H1 (cell line): ENCODE measurements at regions not wholly inside any gene's neighbourhood (a gene's known extent, or its start where the extent isn't known, plus 50 kb on each side); places are given as distances from the start of the nearest gene placed in this dataset.

Source experiments
- CTCF ChIA-PET: fragments of 300-600 bp; sonication (Branson Sonifier 250); formaldehyde crosslinking; loops from one replicate; lab custom pipeline; 2021; ENCODE audit not compliant: partially characterized antibody; lab: Charles Lee
- POLR2A ChIA-PET: fragments of 300-600 bp; sonication (Branson Sonifier 250); formaldehyde crosslinking; loops from one replicate; lab custom pipeline; 2021; ENCODE audit warnings: inconsistent platforms; ENCODE audit not compliant: partially characterized antibody; lab: Charles Lee
- DNase-seq, 2 experiments: peaks; one replicate each; pipeline versions ENCODE4 v3.0.0 to v3.0.0-alpha.2; 2010 to 2022; ENCODE audit warnings: low spot score in 2 of 2, low read depth in 1 of 2, mixed read lengths in 1 of 2
- FAIRE-seq: peaks from 2 replicates; lab custom pipeline; 2011; peaks lifted over from hg19 to GRCh38; lab: Jason Lieb, UNC
- H2AFZ ChIP-seq: 2 replicates; pipeline ENCODE4 v1.8.1; 2012; ENCODE audit warnings: low read length, inconsistent platforms
- H2AK5ac ChIP-seq: 2 replicates; pipeline ENCODE4 v1.6.1; 2013; ENCODE audit warnings: low read depth, low read length
- H2BK120ac ChIP-seq: replicated peaks from 2 replicates; pipeline ENCODE3; 2013; ENCODE audit warnings: low read depth, low read length, inconsistent platforms
- H2BK12ac ChIP-seq: 2 replicates; pipeline ENCODE4 v1.6.1; 2013; ENCODE audit warnings: low read depth, low read length
- H2BK15ac ChIP-seq: 2 replicates; pipeline ENCODE4 v1.6.1; 2013; ENCODE audit warnings: low read length
- H2BK20ac ChIP-seq: 2 replicates; pipeline ENCODE4 v1.6.1; 2013; ENCODE audit warnings: low read length
- H2BK5ac ChIP-seq: 2 replicates; pipeline ENCODE4 v1.6.1; 2013; ENCODE audit warnings: low read depth, low read length
- H3K14ac ChIP-seq: 2 replicates; pipeline ENCODE4 v1.6.1; 2013; ENCODE audit warnings: inconsistent platforms; ENCODE audit not compliant: insufficient read length
- H3K18ac ChIP-seq: 2 replicates; pipeline ENCODE4 v1.6.1; 2013; ENCODE audit warnings: low read length; ENCODE audit errors: extremely low read depth
- H3K23ac ChIP-seq: 2 replicates; pipeline ENCODE4 v1.6.1; 2013; ENCODE audit warnings: inconsistent platforms; ENCODE audit not compliant: insufficient read length
- H3K23me2 ChIP-seq: 2 replicates; pipeline ENCODE4 v1.6.1; 2013; ENCODE audit warnings: low read depth, low read length
- H3K27ac ChIP-seq: 2 replicates; pipeline ENCODE4 v1.6.1; 2011; ENCODE audit warnings: low read depth, low read length, inconsistent platforms
- H3K27me3 ChIP-seq, 4 experiments: replicated peaks in 1 of 4; 1 replicate in 1 of 4; 2 replicates in 3 of 4; pipeline versions ENCODE4 v1.6.1 to v1.8.1; 2011 to 2013; ENCODE audit warnings: low read length in 3 of 4, mild to moderate bottlenecking in 3 of 4, inconsistent platforms in 2 of 4, mixed read lengths in 2 of 4, moderate library complexity in 1 of 4; ENCODE audit not compliant: control insufficient read depth in 3 of 4, insufficient read depth in 3 of 4; ENCODE audit errors: extremely low read depth in 1 of 4
- H3K36me3 ChIP-seq, 4 experiments: 2 replicates each; pipeline versions ENCODE4 v1.6.1 to v1.8.1; 2011 to 2013; ENCODE audit warnings: mild to moderate bottlenecking in 4 of 4, low read length in 3 of 4, moderate library complexity in 2 of 4, control low read depth in 1 of 4, inconsistent platforms in 1 of 4; ENCODE audit not compliant: insufficient read depth in 4 of 4, control insufficient read depth in 2 of 4
- H3K4ac ChIP-seq: replicated peaks from 2 replicates; pipeline ENCODE3; 2013; ENCODE audit warnings: low read length, low read depth, mixed read lengths, inconsistent platforms; ENCODE audit not compliant: insufficient read length
- H3K4me1 ChIP-seq, 4 experiments: replicated peaks in 1 of 4; 1 replicate in 1 of 4; 2 replicates in 3 of 4; pipeline versions ENCODE4 v1.6.1 to v1.8.1; 2011 to 2013; ENCODE audit warnings: low read length in 3 of 4, inconsistent platforms in 2 of 4, mixed read lengths in 1 of 4; ENCODE audit not compliant: insufficient read depth in 4 of 4, control insufficient read depth in 3 of 4
- H3K4me2 ChIP-seq, 2 experiments: 2 replicates each; pipeline versions ENCODE4 v1.6.1 to v1.8.1; 2011 to 2013; ENCODE audit warnings: low read depth in 2 of 2, low read length in 2 of 2, control low read depth in 1 of 2, inconsistent platforms in 1 of 2, mild to moderate bottlenecking in 1 of 2; ENCODE audit not compliant: insufficient read depth in 1 of 2
- H3K4me3 ChIP-seq, 4 experiments: fragments of 200-600, 300-600 bp in 1 of 4; sonication (generic), shearing (Covaris generic), sonication (Bioruptor Twin) in 1 of 4; 2 replicates each; pipeline versions ENCODE4 v1.5.1 to v1.8.1; 2011 to 2016; ENCODE audit warnings: low read length in 4 of 4, low read depth in 3 of 4, control low read depth in 2 of 4, inconsistent platforms in 2 of 4, mild to moderate bottlenecking in 2 of 4, mixed read lengths in 1 of 4, moderate library complexity in 1 of 4; ENCODE audit not compliant: insufficient read depth in 2 of 4; ENCODE audit errors: extremely low read depth in 1 of 4
- H3K56ac ChIP-seq: replicated peaks from 2 replicates; pipeline ENCODE3; 2013; ENCODE audit warnings: low read depth, mild to moderate bottlenecking, mixed read lengths, low read length, inconsistent platforms; ENCODE audit not compliant: insufficient read length
- H3K79me1 ChIP-seq: 2 replicates; pipeline ENCODE4 v1.6.1; 2013; ENCODE audit warnings: low read depth, low read length, control low read depth
- H3K79me2 ChIP-seq, 2 experiments: 2 replicates each; pipeline versions ENCODE4 v1.6.1 to v1.8.1; 2012 to 2013; ENCODE audit warnings: low read length in 2 of 2, mild to moderate bottlenecking in 2 of 2, inconsistent platforms in 1 of 2; ENCODE audit not compliant: insufficient read depth in 2 of 2, control insufficient read depth in 1 of 2
- H3K9ac ChIP-seq, 4 experiments: replicated peaks in 1 of 4; 1 replicate in 1 of 4; 2 replicates in 3 of 4; pipeline versions ENCODE4 v1.6.1 to v1.8.1; 2011 to 2013; ENCODE audit warnings: low read depth in 3 of 4, low read length in 3 of 4, control low read depth in 2 of 4, mild to moderate bottlenecking in 2 of 4, moderate library complexity in 2 of 4, inconsistent platforms in 1 of 4; ENCODE audit errors: extremely low read depth in 1 of 4
- H3K9me3 ChIP-seq, 2 experiments: 2 replicates each; pipeline versions ENCODE4 v1.6.1 to v1.8.1; 2012 to 2013; ENCODE audit warnings: mild to moderate bottlenecking in 2 of 2, moderate library complexity in 2 of 2, control low read depth in 1 of 2, inconsistent platforms in 1 of 2, low read depth in 1 of 2, low read length in 1 of 2, mixed read lengths in 1 of 2; ENCODE audit not compliant: insufficient read depth in 2 of 2
- H4K20me1 ChIP-seq, 2 experiments: replicated peaks in 1 of 2; 2 replicates each; pipeline versions ENCODE3 to v1.8.1; 2011 to 2013; ENCODE audit warnings: inconsistent platforms in 2 of 2, low read length in 2 of 2, mild to moderate bottlenecking in 1 of 2; ENCODE audit not compliant: insufficient read depth in 2 of 2, control insufficient read depth in 1 of 2
- H4K5ac ChIP-seq: 2 replicates; pipeline ENCODE4 v1.6.1; 2013; ENCODE audit warnings: low read length, low read depth, mixed read lengths, inconsistent platforms; ENCODE audit not compliant: insufficient read length
- H4K8ac ChIP-seq: 2 replicates; pipeline ENCODE4 v1.8.0; 2013; ENCODE audit warnings: mild to moderate bottlenecking, moderate library complexity, low read length, inconsistent platforms; ENCODE audit not compliant: insufficient read depth; ENCODE audit errors: extremely low read depth
- H4K91ac ChIP-seq: replicated peaks from 2 replicates; pipeline ENCODE3; 2013; ENCODE audit warnings: low read length, mixed read lengths, inconsistent platforms; ENCODE audit not compliant: insufficient read length
- NANOG ChIP-seq: IDR thresholded peaks from 2 replicates; pipeline ENCODE4 v1.6.1; 2011; ENCODE audit warnings: low read length, low read depth, mild to moderate bottlenecking, inconsistent platforms; ENCODE audit not compliant: insufficient read depth, poor library complexity, severe bottlenecking
- TCF12 ChIP-seq: IDR thresholded peaks from 2 replicates; pipeline ENCODE4 v1.6.1; 2011; ENCODE audit warnings: low read depth, mild to moderate bottlenecking, low read length
- TEAD4 ChIP-seq: IDR thresholded peaks from 2 replicates; pipeline ENCODE4 v1.6.1; 2012; ENCODE audit warnings: low read depth, low read length, inconsistent platforms, mixed read lengths

GRCh38 chr3:168407381-168407780 lies 311.7 kb upstream of the GOLIM4 start:
- Histone ChIP-seq H4K8ac (no peak overlapping the region), H3K9me3 (no peaks in the 10 kb centered on the region), H3K9ac (no peak overlapping the region), H2AFZ (no peak overlapping the region), H3K56ac (no peak overlapping the region), H3K14ac (no peak overlapping the region), H3K4me1 (peaks cover 0 to 6% (median 3%) of the 10 kb centered on the region in 4 experiments; a peak in 4 of 7 replicates), H3K36me3 (no peaks in the 10 kb centered on the region), H2BK15ac (no peak overlapping the region; the same call in 1 of the 2 replicates), H3K23me2 (no peaks in the 10 kb centered on the region), H3K27me3 (no peaks in the 10 kb centered on the region), H3K4me2 (peak overlapping the region in 1 of 2 experiments; percentile 7; a peak in 2 of 4 replicates), H3K4me3 (no peak overlapping the region), H3K4ac (no peak overlapping the region), H3K79me2 (no peaks in the 10 kb centered on the region), H2BK20ac (no peak overlapping the region), H4K5ac (no peak overlapping the region), H3K18ac (no peak overlapping the region), H2BK120ac (no peak overlapping the region), H4K91ac (no peak overlapping the region), H2BK5ac (no peak overlapping the region), H2BK12ac (no peak overlapping the region), H4K20me1 (no peaks in the 10 kb centered on the region), H3K27ac (no peak overlapping the region), H3K79me1 (no peaks in the 10 kb centered on the region), H3K23ac (no peak overlapping the region), H2AK5ac (no peak overlapping the region)
- peak; percentile 78 for TF ChIP-seq TEAD4
- no peak for TF ChIP-seq NANOG
- 0 out of 2 replicates have a peak, but pooled peaks have one; percentile 54 for TF ChIP-seq TCF12
- FAIRE-seq (no peak), DNase-seq (no peak)
- ChIA-PET POLR2A (interaction anchor here (0.9 kb wide), 1 partner anchor 433 kb away, joined by 3 read pairs; no protein-coding TSS in a partner anchor), CTCF (no interaction called here)
